ENCODE measurements at regions not wholly inside any gene's neighbourhood (a gene's known extent, or its start where the extent isn't known, plus 50 kb on each side); places are given as distances from the start of the nearest gene placed in this dataset.

GRCh38 chr3:95462161-95462560, 1352.2 kb upstream of the EPHA6 start:
- WGBS, 3 donors = 74 to 92% (median 88%) methylated on average over 5 of the region's 5 CpGs
- no peak for TF ChIP-seq CTCF (IDR thresholded peaks at IDR 0.05)
- no peaks in the 10 kb centered on the region for H3K4me1 ChIP-seq
- H3K27ac ChIP-seq = no peak overlapping the region
- H3K27me3 ChIP-seq (ENCODE audit: insufficient read depth in 3 of 3, low read length in 2 of 3) = no peaks in the 10 kb centered on the region
- H3K9me3 ChIP-seq = no peaks in the 10 kb centered on the region
- intact Hi-C loops (cut with DNase I) = no loop called here
- ATAC-seq (no peak), DNase-seq (no peak)
- no peak overlapping the region for H3K4me3 ChIP-seq
- no peaks in the 10 kb centered on the region for H3K36me3 ChIP-seq (ENCODE audit: insufficient read depth in 1 of 2, low read depth in 1 of 2)

GRCh38 chr3:95464346-95464745, 1350.0 kb upstream of the EPHA6 start:
- H3K27ac ChIP-seq = no peak overlapping the region
- H3K4me1 ChIP-seq = no peaks in the 10 kb centered on the region
- H3K36me3 ChIP-seq (ENCODE audit: insufficient read depth in 1 of 2, low read depth in 1 of 2) = no peaks in the 10 kb centered on the region
- whole genome bisulfite sequencing, 3 donors = 31 to 48% (median 36%) methylated on average over 1 of the region's 1 CpG
- TF ChIP-seq CTCF (IDR thresholded peaks at IDR 0.05) = no peak
- no peaks in the 10 kb centered on the region for H3K9me3 ChIP-seq
- no peak overlapping the region for H3K4me3 ChIP-seq
- ATAC-seq = no peak
- no peaks in the 10 kb centered on the region for H3K27me3 ChIP-seq (ENCODE audit: insufficient read depth in 3 of 3, low read length in 2 of 3)
- no peak for DNase-seq
- intact Hi-C loops (cut with DNase I) = no loop called here

- DNase-seq = no peak
- WGBS, 3 donors = 78 to 79% (median 78%) methylated on average over 2 of the region's 2 CpGs
Measured at GRCh38 chr3:95468331-95468730, 1346.1 kb upstream of the EPHA6 start.

GRCh38 chr3:95474338-95474737, 1340.1 kb upstream of the EPHA6 start:
- Histone ChIP-seq H3K27me3 (ENCODE audit: insufficient read depth in 3 of 3, low read length in 2 of 3) (no peaks in the 10 kb centered on the region), H3K4me1 (no peaks in the 10 kb centered on the region), H3K36me3 (ENCODE audit: insufficient read depth in 1 of 2, low read depth in 1 of 2) (no peaks in the 10 kb centered on the region), H3K9me3 (no peaks in the 10 kb centered on the region), H3K27ac (no peak overlapping the region), H3K4me3 (no peak overlapping the region)
- no peak for TF ChIP-seq CTCF (IDR thresholded peaks at IDR 0.05)
- ATAC-seq = no peak
- WGBS, 3 donors = 55 to 61% (median 59%) methylated on average over 1 of the region's 1 CpG
- no peak for DNase-seq
- intact Hi-C loops (cut with DNase I) = no loop called here

More at GRCh38 chr3:95468331-95468730, 1346.1 kb upstream of the EPHA6 start:
- no peak for TF ChIP-seq CTCF (IDR thresholded peaks at IDR 0.05)
- H3K27me3 ChIP-seq (ENCODE audit: insufficient read depth in 3 of 3, low read length in 2 of 3) = no peaks in the 10 kb centered on the region
- no peak for ATAC-seq
- H3K27ac ChIP-seq = no peak overlapping the region
- H3K36me3 ChIP-seq (ENCODE audit: insufficient read depth in 1 of 2, low read depth in 1 of 2) = no peaks in the 10 kb centered on the region
- intact Hi-C loops (cut with DNase I) = no loop called here
- H3K9me3 ChIP-seq = no peaks in the 10 kb centered on the region
- no peaks in the 10 kb centered on the region for H3K4me1 ChIP-seq
- H3K4me3 ChIP-seq = no peak overlapping the region

GRCh38 chr3:95476534-95476933, 1337.9 kb upstream of the EPHA6 start:
- no peaks in the 10 kb centered on the region for H3K4me1 ChIP-seq
- WGBS, 3 donors = 81 to 95% (median 93%) methylated on average over 2 of the region's 2 CpGs
- DNase-seq = no peak
- TF ChIP-seq CTCF (IDR thresholded peaks at IDR 0.05) = no peak
- no peak overlapping the region for H3K27ac ChIP-seq
- intact Hi-C loops (cut with DNase I) = no loop called here
- H3K4me3 ChIP-seq = no peak overlapping the region
- H3K27me3 ChIP-seq (ENCODE audit: insufficient read depth in 3 of 3, low read length in 2 of 3) = no peaks in the 10 kb centered on the region
- no peak for ATAC-seq
- no peaks in the 10 kb centered on the region for H3K9me3 ChIP-seq
- no peaks in the 10 kb centered on the region for H3K36me3 ChIP-seq (ENCODE audit: insufficient read depth in 1 of 2, low read depth in 1 of 2)
